ENCODE measurements at regions not wholly inside any gene's neighbourhood (a gene's known extent, or its start where the extent isn't known, plus 50 kb on each side); places are given as distances from the start of the nearest gene placed in this dataset.

- DNase-seq (ENCODE audit: low read depth, low spot score), result peak; percentile 45
- Histone ChIP-seq H3K4me3 (no peak overlapping the region), H3K9ac (ENCODE audit: insufficient read length) (no peak overlapping the region), H3K27ac (no peak overlapping the region), H3K36me3 (ENCODE audit: insufficient read depth, low read length) (no peaks in the 10 kb centered on the region), H3K9me3 (ENCODE audit: low read depth, low read length) (no peaks in the 10 kb centered on the region)
- TF ChIP-seq FOXP2 (optimal IDR thresholded peaks at IDR 0.05; ENCODE audit: control extremely low read depth, extremely low read length, insufficient read depth) (no peak), POLR2AphosphoS5 (IDR thresholded peaks at IDR 0.05; ENCODE audit: borderline replicate concordance, low read depth, low read length) (no peak), EZH2 (IDR thresholded peaks at IDR 0.05) (no peak)
These were observed 286.3 kb downstream of the POU4F1 start for GRCh38 chr13:78317030-78317429.

- Histone ChIP-seq H3K4me3 (no peak overlapping the region), H3K9ac (ENCODE audit: insufficient read length) (no peak overlapping the region), H3K9me3 (ENCODE audit: low read depth, low read length) (no peaks in the 10 kb centered on the region), H3K27ac (no peak overlapping the region), H3K36me3 (ENCODE audit: insufficient read depth, low read length) (no peaks in the 10 kb centered on the region)
- TF ChIP-seq FOXP2 (optimal IDR thresholded peaks at IDR 0.05; ENCODE audit: control extremely low read depth, extremely low read length, insufficient read depth) (no peak), EZH2 (IDR thresholded peaks at IDR 0.05) (no peak), POLR2AphosphoS5 (IDR thresholded peaks at IDR 0.05; ENCODE audit: borderline replicate concordance, low read depth, low read length) (no peak)
- no peak for DNase-seq (ENCODE audit: low read depth, low spot score)
These were observed 293.7 kb downstream of the POU4F1 start for GRCh38 chr13:78309497-78310180.

- TF ChIP-seq EZH2 (IDR thresholded peaks at IDR 0.05) (no peak), POLR2AphosphoS5 (IDR thresholded peaks at IDR 0.05; ENCODE audit: borderline replicate concordance, low read depth, low read length) (no peak)
- Histone ChIP-seq H3K27ac (no peak overlapping the region), H3K9ac (ENCODE audit: insufficient read length) (no peak overlapping the region), H3K9me3 (ENCODE audit: low read depth, low read length) (no peaks in the 10 kb centered on the region), H3K4me3 (no peak overlapping the region), H3K36me3 (ENCODE audit: insufficient read depth, low read length) (no peaks in the 10 kb centered on the region)
- DNase-seq (ENCODE audit: low read depth, low spot score), result no peak
These were observed 296.7 kb downstream of the POU4F1 start for GRCh38 chr13:78306519-78307206.

- no peaks in the 10 kb centered on the region for H3K36me3 ChIP-seq (ENCODE audit: insufficient read depth, low read length)
- TF ChIP-seq FOXP2 (optimal IDR thresholded peaks at IDR 0.05; ENCODE audit: control extremely low read depth, extremely low read length, insufficient read depth), result no peak
- TF ChIP-seq EZH2 (IDR thresholded peaks at IDR 0.05), result no peak
- no peak for TF ChIP-seq POLR2AphosphoS5 (IDR thresholded peaks at IDR 0.05; ENCODE audit: borderline replicate concordance, low read depth, low read length)
- no peaks in the 10 kb centered on the region for H3K9me3 ChIP-seq (ENCODE audit: low read depth, low read length)
- no peak overlapping the region for H3K4me3 ChIP-seq
- no peak overlapping the region for H3K9ac ChIP-seq (ENCODE audit: insufficient read length)
- DNase-seq (ENCODE audit: low read depth, low spot score), result no peak
- H3K27ac ChIP-seq, result no peak overlapping the region
These were observed 298.2 kb downstream of the POU4F1 start for GRCh38 chr13:78305171-78305570.

- no peaks in the 10 kb centered on the region for H3K36me3 ChIP-seq (ENCODE audit: insufficient read depth, low read length)
- no peak for TF ChIP-seq POLR2AphosphoS5 (IDR thresholded peaks at IDR 0.05; ENCODE audit: borderline replicate concordance, low read depth, low read length)
- TF ChIP-seq FOXP2 (optimal IDR thresholded peaks at IDR 0.05; ENCODE audit: control extremely low read depth, extremely low read length, insufficient read depth), result no peak
- TF ChIP-seq EZH2 (IDR thresholded peaks at IDR 0.05), result no peak
- no peak for DNase-seq (ENCODE audit: low read depth, low spot score)
- no peak overlapping the region for H3K27ac ChIP-seq
- H3K9me3 ChIP-seq (ENCODE audit: low read depth, low read length), result no peaks in the 10 kb centered on the region
- H3K9ac ChIP-seq (ENCODE audit: insufficient read length), result no peak overlapping the region
- H3K4me3 ChIP-seq, result no peak overlapping the region
These were observed 303.3 kb downstream of the POU4F1 start for GRCh38 chr13:78299832-78300623.

GRCh38 chr13:78298657-78299056, 304.7 kb downstream of the POU4F1 start:
- Histone ChIP-seq H3K4me3 (no peak overlapping the region), H3K27ac (no peak overlapping the region), H3K9ac (ENCODE audit: insufficient read length) (no peak overlapping the region), H3K36me3 (ENCODE audit: insufficient read depth, low read length) (no peaks in the 10 kb centered on the region), H3K9me3 (ENCODE audit: low read depth, low read length) (no peaks in the 10 kb centered on the region)
- TF ChIP-seq POLR2AphosphoS5 (IDR thresholded peaks at IDR 0.05; ENCODE audit: borderline replicate concordance, low read depth, low read length) (no peak), EZH2 (IDR thresholded peaks at IDR 0.05) (no peak), FOXP2 (optimal IDR thresholded peaks at IDR 0.05; ENCODE audit: control extremely low read depth, extremely low read length, insufficient read depth) (no peak)
- no peak for DNase-seq (ENCODE audit: low read depth, low spot score)

GRCh38 chr13:78286748-78287147, 316.6 kb downstream of the POU4F1 start:
- Histone ChIP-seq H3K9ac (ENCODE audit: insufficient read length) (no peak overlapping the region), H3K36me3 (ENCODE audit: insufficient read depth, low read length) (no peaks in the 10 kb centered on the region), H3K9me3 (ENCODE audit: low read depth, low read length) (no peaks in the 10 kb centered on the region), H3K27ac (no peak overlapping the region), H3K4me3 (no peak overlapping the region)
- TF ChIP-seq EZH2 (IDR thresholded peaks at IDR 0.05) (no peak), FOXP2 (optimal IDR thresholded peaks at IDR 0.05; ENCODE audit: control extremely low read depth, extremely low read length, insufficient read depth) (no peak), POLR2AphosphoS5 (IDR thresholded peaks at IDR 0.05; ENCODE audit: borderline replicate concordance, low read depth, low read length) (no peak)
- no peak for DNase-seq (ENCODE audit: low read depth, low spot score)

GRCh38 chr13:78265098-78265497, 338.3 kb downstream of the POU4F1 start:
- Histone ChIP-seq H3K4me3 (peak overlapping the region; percentile 57), H3K9me3 (ENCODE audit: low read depth, low read length) (peaks cover 11% of the 10 kb centered on the region; the same call in 1 of the 2 replicates), H3K9ac (ENCODE audit: insufficient read length) (no peak overlapping the region), H3K27ac (peak overlapping the region; percentile 53; the same call in 1 of the 2 replicates), H3K36me3 (ENCODE audit: insufficient read depth, low read length) (no peaks in the 10 kb centered on the region)
- TF ChIP-seq FOXP2 (optimal IDR thresholded peaks at IDR 0.05; ENCODE audit: control extremely low read depth, extremely low read length, insufficient read depth) (peak; percentile 59), EZH2 (IDR thresholded peaks at IDR 0.05) (no peak), POLR2AphosphoS5 (IDR thresholded peaks at IDR 0.05; ENCODE audit: borderline replicate concordance, low read depth, low read length) (peak; percentile 61; the same call in 1 of the 2 replicates)
- peak; percentile 77 for DNase-seq (ENCODE audit: low read depth, low spot score)
